T-cell (primary cell): ENCODE measurements at regions not wholly inside any gene's neighbourhood (a gene's known extent, or its start where the extent isn't known, plus 50 kb on each side); places are given as distances from the start of the nearest gene placed in this dataset.

Experiments used
- ATAC-seq, 4 experiments: fragments of 200-7000 bp in 3 of 4; fragments of 150-1000 bp in 1 of 4; cut with Tn5 transposase; replicated peaks in 1 of 4; 1 replicate in 3 of 4; 2 replicates in 1 of 4; pipeline ENCODE4 v1.10.0; 2021; ENCODE audit warnings: moderate library complexity in 3 of 4, mild to moderate bottlenecking in 2 of 4, moderate number of reproducible peaks in 1 of 4
- CTCF ChIA-PET, 2 donors: fragments of 300-600 bp; sonication (Branson Sonifier 250); formaldehyde crosslinking; loops; one replicate each; lab custom pipeline; 2022; ENCODE audit warnings: antibody characterized with exemption in 2 of 2; lab: Charles Lee
- POLR2A ChIA-PET, 2 donors: fragments of 300-600 bp; sonication (Branson Sonifier 250); formaldehyde crosslinking; loops; one replicate each; lab custom pipeline; 2022; ENCODE audit warnings: antibody characterized with exemption in 2 of 2; lab: Charles Lee
- DNase-seq, 35 experiments: peaks; one replicate each; pipeline versions ENCODE4 v3.0.0 to v3.0.0-alpha.2; 2013 to 2023
- H3K27ac ChIP-seq: one replicate; pipeline ENCODE4 v1.5.1; 2013; ENCODE audit warnings: low read length
- H3K27me3 ChIP-seq, 2 experiments: replicated peaks in 1 of 2; 1 replicate in 1 of 2; 2 replicates in 1 of 2; pipeline versions ENCODE4 v1.6.1 to v1.7.0; 2013; ENCODE audit warnings: low read length in 1 of 2, mixed read lengths in 1 of 2; ENCODE audit not compliant: control insufficient read depth in 2 of 2, insufficient read depth in 2 of 2; ENCODE audit errors: extremely low read depth in 1 of 2
- H3K36me3 ChIP-seq, 2 donors: 1 replicate in 1 of 2; 2 replicates in 1 of 2; pipeline versions ENCODE4 v1.6.1 to v1.7.0; 2013; ENCODE audit warnings: low read length in 1 of 2; ENCODE audit not compliant: control insufficient read depth in 2 of 2, insufficient read depth in 1 of 2; ENCODE audit errors: extremely low read depth in 1 of 2
- H3K4me1 ChIP-seq, 2 experiments: 1 replicate in 1 of 2; 2 replicates in 1 of 2; pipeline versions ENCODE4 v1.6.1 to v1.7.0; 2013; ENCODE audit warnings: low read length in 2 of 2, mixed read lengths in 1 of 2; ENCODE audit not compliant: insufficient read depth in 2 of 2, control insufficient read depth in 1 of 2; ENCODE audit errors: extremely low read depth in 1 of 2
- H3K4me3 ChIP-seq, 2 donors: 1 replicate in 1 of 2; 2 replicates in 1 of 2; pipeline versions ENCODE4 v1.5.1 to v1.7.0; 2013; ENCODE audit warnings: mild to moderate bottlenecking in 2 of 2, low read length in 1 of 2, moderate library complexity in 1 of 2; ENCODE audit not compliant: control insufficient read depth in 1 of 2; ENCODE audit errors: extremely low read depth in 1 of 2
- H3K9me3 ChIP-seq: 2 replicates; pipeline ENCODE4 v1.7.0; 2013
- H3K27ac Mint-ChIP-seq, 2 donors: one replicate each; pipeline ENCODE4 v1.8.0; 2020 to 2021; ENCODE audit warnings: mild to moderate bottlenecking in 2 of 2, mixed read lengths in 2 of 2
- H3K27me3 Mint-ChIP-seq, 2 donors: one replicate each; pipeline ENCODE4 v1.8.0; 2021 to 2022; ENCODE audit warnings: mixed read lengths in 2 of 2
- H3K36me3 Mint-ChIP-seq: one replicate; pipeline ENCODE4 v1.8.0; 2021; ENCODE audit warnings: mixed read lengths
- H3K4me1 Mint-ChIP-seq, 3 donors: one replicate each; pipeline ENCODE4 v1.8.0; 2020 to 2022; ENCODE audit warnings: mixed read lengths in 3 of 3, mild to moderate bottlenecking in 1 of 3
- H3K4me3 Mint-ChIP-seq, 3 donors: one replicate each; pipeline ENCODE4 v1.8.0; 2020 to 2022; ENCODE audit warnings: mild to moderate bottlenecking in 3 of 3, mixed read lengths in 3 of 3, moderate library complexity in 3 of 3
- H3K9me3 Mint-ChIP-seq, 3 donors: one replicate each; pipeline ENCODE4 v1.8.0; 2020 to 2022; ENCODE audit warnings: mixed read lengths in 3 of 3
- WGBS: methylation state at CpG from one replicate; pipeline ENCODE4 v1.1.5; 2013; ENCODE audit warnings: missing lambda C conversion rate; ENCODE audit not compliant: insufficient coverage; 5-methylcytosine and 5-hydroxymethylcytosine counted together

- Histone ChIP-seq H3K9me3 (no peaks in the 10 kb centered on the region), H3K27ac (no peak overlapping the region), H3K36me3 (no peaks in the 10 kb centered on the region), H3K4me1 (no peaks in the 10 kb centered on the region), H3K27me3 (no peaks in the 10 kb centered on the region), H3K4me3 (no peak overlapping the region)
- ATAC-seq, result no peak
- no peaks in the 10 kb centered on the region for H3K27me3 Mint-ChIP-seq
- peaks cover 2 to 5% (median 3%) of the 10 kb centered on the region in 3 donors for H3K9me3 Mint-ChIP-seq
- no peak overlapping the region for H3K4me3 Mint-ChIP-seq
- no peak overlapping the region for H3K27ac Mint-ChIP-seq
- POLR2A ChIA-PET, result interaction anchor here in 1 of 2 donors (0.6 kb wide), 1 partner anchor 9 kb away, joined by 4 read pairs; no protein-coding TSS in a partner anchor
- no peaks in the 10 kb centered on the region for H3K4me1 Mint-ChIP-seq
- CTCF ChIA-PET, result no interaction called here
- WGBS, result no CpG with 5 or more reads among the region's 5 CpGs
- H3K36me3 Mint-ChIP-seq, result no peaks in the 10 kb centered on the region
- no peak for DNase-seq
Measured at GRCh38 chr2:187876554-187876953, 322.3 kb upstream of the TFPI start.

- CTCF ChIA-PET, result no interaction called here
Measured at GRCh38 chr2:187877391-187877790, 323.2 kb upstream of the TFPI start.

GRCh38 chr2:187878112-187878511 lies 323.9 kb upstream of the TFPI start:
- H3K36me3 ChIP-seq, result no peaks in the 10 kb centered on the region
- no peak overlapping the region for H3K4me3 ChIP-seq
- no peak for DNase-seq
- ChIA-PET POLR2A (no interaction called here), CTCF (no interaction called here)
- H3K9me3 Mint-ChIP-seq, result peaks cover 2 to 5% (median 3%) of the 10 kb centered on the region in 3 donors
- no CpG with 5 or more reads among the region's 1 CpG for WGBS
- no peak overlapping the region for H3K27ac ChIP-seq
- no peaks in the 10 kb centered on the region for H3K4me1 ChIP-seq
- no peaks in the 10 kb centered on the region for H3K27me3 ChIP-seq
- no peaks in the 10 kb centered on the region for H3K27me3 Mint-ChIP-seq
- no peak for ATAC-seq
- no peaks in the 10 kb centered on the region for H3K9me3 ChIP-seq
- H3K4me3 Mint-ChIP-seq, result no peak overlapping the region
- no peak overlapping the region for H3K27ac Mint-ChIP-seq
- H3K4me1 Mint-ChIP-seq, result no peaks in the 10 kb centered on the region
- no peaks in the 10 kb centered on the region for H3K36me3 Mint-ChIP-seq

More at GRCh38 chr2:187877391-187877790, 323.2 kb upstream of the TFPI start:
- Histone ChIP-seq H3K36me3 (no peaks in the 10 kb centered on the region), H3K4me1 (no peaks in the 10 kb centered on the region), H3K27ac (no peak overlapping the region), H3K4me3 (no peak overlapping the region), H3K9me3 (no peaks in the 10 kb centered on the region), H3K27me3 (no peaks in the 10 kb centered on the region)
- H3K4me3 Mint-ChIP-seq, result no peak overlapping the region
- H3K36me3 Mint-ChIP-seq, result no peaks in the 10 kb centered on the region
- POLR2A ChIA-PET, result interaction anchor here in 1 of 2 donors (0.6 kb wide), 1 partner anchor 10 kb away, joined by 4 read pairs; no protein-coding TSS in a partner anchor
- H3K9me3 Mint-ChIP-seq, result peaks cover 2 to 5% (median 3%) of the 10 kb centered on the region in 3 donors
- no peak for DNase-seq
- no peaks in the 10 kb centered on the region for H3K27me3 Mint-ChIP-seq
- ATAC-seq, result no peak
- H3K4me1 Mint-ChIP-seq, result no peaks in the 10 kb centered on the region
- no peak overlapping the region for H3K27ac Mint-ChIP-seq

GRCh38 chr2:187879491-187879890 lies 325.3 kb upstream of the TFPI start:
- Histone ChIP-seq H3K27ac (no peak overlapping the region), H3K9me3 (no peaks in the 10 kb centered on the region), H3K27me3 (no peaks in the 10 kb centered on the region), H3K4me1 (no peaks in the 10 kb centered on the region), H3K4me3 (no peak overlapping the region), H3K36me3 (no peaks in the 10 kb centered on the region)
- WGBS, result no CpG with 5 or more reads among the region's 7 CpGs
- Mint-ChIP-seq H3K9me3 (peaks cover 3 to 5% (median 4%) of the 10 kb centered on the region in 3 donors), H3K36me3 (no peaks in the 10 kb centered on the region), H3K27me3 (no peaks in the 10 kb centered on the region), H3K4me3 (no peak overlapping the region), H3K4me1 (no peaks in the 10 kb centered on the region), H3K27ac (no peak overlapping the region)
- no peak for ATAC-seq
- ChIA-PET POLR2A (interaction anchor here in 1 of 2 donors (0.6 kb wide), 1 partner anchor 76 kb away, joined by 3 read pairs; no protein-coding TSS in a partner anchor), CTCF (no interaction called here)
- no peak for DNase-seq

GRCh38 chr2:187884003-187884402 lies 329.8 kb upstream of the TFPI start:
- Histone ChIP-seq H3K4me1 (no peaks in the 10 kb centered on the region), H3K4me3 (no peak overlapping the region), H3K27ac (no peak overlapping the region), H3K27me3 (no peaks in the 10 kb centered on the region), H3K36me3 (no peaks in the 10 kb centered on the region), H3K9me3 (no peaks in the 10 kb centered on the region)
- no peak for DNase-seq
- Mint-ChIP-seq H3K9me3 (peaks cover 0 to 8% (median 2%) of the 10 kb centered on the region in 3 donors), H3K4me1 (no peaks in the 10 kb centered on the region), H3K27me3 (peaks cover 0 to 3% of the 10 kb centered on the region in 2 donors), H3K4me3 (no peak overlapping the region), H3K36me3 (no peaks in the 10 kb centered on the region), H3K27ac (no peak overlapping the region)
- ChIA-PET POLR2A (no interaction called here), CTCF (no interaction called here)
- no peak for ATAC-seq
- no CpG with 5 or more reads among the region's 1 CpG for whole genome bisulfite sequencing

GRCh38 chr2:187890690-187891089 lies 336.5 kb upstream of the TFPI start:
- Histone ChIP-seq H3K4me3 (no peak overlapping the region), H3K36me3 (no peaks in the 10 kb centered on the region), H3K27me3 (no peaks in the 10 kb centered on the region), H3K27ac (no peak overlapping the region), H3K9me3 (no peaks in the 10 kb centered on the region), H3K4me1 (no peaks in the 10 kb centered on the region)
- ChIA-PET CTCF (no interaction called here), POLR2A (no interaction called here)
- no peaks in the 10 kb centered on the region for H3K4me1 Mint-ChIP-seq
- peaks cover 2 to 11% (median 4%) of the 10 kb centered on the region in 3 donors for H3K9me3 Mint-ChIP-seq
- ATAC-seq (no peak), DNase-seq (no peak)
- WGBS, result no CpG with 5 or more reads among the region's 2 CpGs
- H3K27me3 Mint-ChIP-seq, result peaks cover 0 to under 1% of the 10 kb centered on the region in 2 donors
- no peak overlapping the region for H3K4me3 Mint-ChIP-seq
- no peaks in the 10 kb centered on the region for H3K36me3 Mint-ChIP-seq
- no peak overlapping the region for H3K27ac Mint-ChIP-seq

GRCh38 chr2:187900021-187900420 lies 345.8 kb upstream of the TFPI start:
- Histone ChIP-seq H3K36me3 (no peaks in the 10 kb centered on the region), H3K27ac (no peak overlapping the region), H3K4me1 (no peaks in the 10 kb centered on the region), H3K27me3 (no peaks in the 10 kb centered on the region), H3K9me3 (no peaks in the 10 kb centered on the region), H3K4me3 (no peak overlapping the region)
- ChIA-PET POLR2A (no interaction called here), CTCF (no interaction called here)
- Mint-ChIP-seq H3K36me3 (no peaks in the 10 kb centered on the region), H3K27me3 (no peaks in the 10 kb centered on the region), H3K4me3 (no peak overlapping the region), H3K9me3 (peaks cover 0 to 8% (median 4%) of the 10 kb centered on the region in 3 donors), H3K27ac (no peak overlapping the region), H3K4me1 (no peaks in the 10 kb centered on the region)
- ATAC-seq (no peak), DNase-seq (no peak)
